ENCODE measurements at regions not wholly inside any gene's neighbourhood (a gene's known extent, or its start where the extent isn't known, plus 50 kb on each side); places are given as distances from the start of the nearest gene placed in this dataset.

- no peak for TF ChIP-seq YY1 (IDR thresholded peaks at IDR 0.05; ENCODE audit: insufficient read depth, insufficient read length)
- TF ChIP-seq ZNF274 (IDR thresholded peaks at IDR 0.05; ENCODE audit: low read depth, low read length): no peak
- no peak for TF ChIP-seq SUZ12 (IDR thresholded peaks at IDR 0.05; ENCODE audit: extremely low read depth, insufficient read depth, insufficient read length)
Observed at GRCh38 chr18:78813156-78813555, 166.5 kb upstream of the SALL3 start.
